ENCODE measurements at regions not wholly inside any gene's neighbourhood (a gene's known extent, or its start where the extent isn't known, plus 50 kb on each side); places are given as distances from the start of the nearest gene placed in this dataset.

DNA sequence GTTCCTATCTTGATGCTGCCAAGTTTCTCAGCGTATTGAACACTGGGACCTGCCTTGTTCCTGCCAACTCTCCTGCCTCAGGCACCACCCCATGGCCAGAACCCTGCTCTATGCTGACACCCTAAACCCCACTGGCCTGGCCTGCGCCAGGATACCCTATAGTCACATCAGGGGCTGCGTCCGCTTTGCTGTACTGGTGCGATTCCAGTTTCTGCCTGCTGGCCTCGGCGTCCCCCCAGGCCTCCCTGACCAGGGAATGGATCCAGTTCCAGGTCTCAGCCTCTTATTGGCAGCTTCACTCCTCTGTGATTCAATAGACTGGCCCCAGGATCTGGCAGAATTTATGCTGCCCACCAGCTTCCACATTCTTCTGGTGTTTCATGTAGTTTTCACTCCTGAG, 55.0 kb downstream of the GPR6 start:
- no peak overlapping the region for H3K4me2 ChIP-seq

More for the DNA sequence above, 55.0 kb downstream of the GPR6 start:
- Histone ChIP-seq H4K20me1 (replicated peaks; ENCODE audit: insufficient read depth) (no peaks in the 10 kb centered on the region), H3K4me1 (ENCODE audit: insufficient read depth) (no peaks in the 10 kb centered on the region), H2AFZ (0 out of 2 replicates have a peak overlapping the region, but pooled peaks have one; percentile 28), H3F3A (replicated peaks; ENCODE audit: low read depth) (no peaks in the 10 kb centered on the region), H3K27ac (ENCODE audit: low read depth) (no peak overlapping the region), H3K27me3 (ENCODE audit: insufficient read depth) (no peaks in the 10 kb centered on the region), H3K9me2 (ENCODE audit: insufficient read depth) (no peaks in the 10 kb centered on the region), H3K79me2 (replicated peaks; ENCODE audit: insufficient read depth) (no peaks in the 10 kb centered on the region), H3K4me3 (no peak overlapping the region), H3K36me3 (ENCODE audit: insufficient read depth) (no peaks in the 10 kb centered on the region)
- no peak for ATAC-seq
- no peak overlapping the region for H3K4me3 Mint-ChIP-seq
- TF ChIP-seq JUNB (IDR thresholded peaks at IDR 0.05; ENCODE audit: unreplicated experiment) (no peak), ZNF114 (CRISPR knock-in tag; IDR thresholded peaks at IDR 0.05) (no peak), EZH2 (IDR thresholded peaks at IDR 0.05; ENCODE audit: low read depth, unreplicated experiment) (no peak), ZNF462 (CRISPR knock-in tag; IDR thresholded peaks at IDR 0.05) (no peak), ZNF331 (CRISPR knock-in tag; IDR thresholded peaks at IDR 0.05; ENCODE audit: low read depth) (no peak), STAT1 (IDR thresholded peaks at IDR 0.05; ENCODE audit: unreplicated experiment) (no peak)
- peaks cover 2% of the 10 kb centered on the region for H3K27me3 Mint-ChIP-seq (ENCODE audit: insufficient read depth, low read depth, poor library complexity)
- DNase-seq (ENCODE audit: low spot score), result no peak
- H3K27ac Mint-ChIP-seq, result no peak overlapping the region
- H3K9me3 Mint-ChIP-seq, result no peaks in the 10 kb centered on the region
- H3K36me3 Mint-ChIP-seq (ENCODE audit: low read depth), result no peaks in the 10 kb centered on the region
- H3K4me1 Mint-ChIP-seq, result peaks cover 2% of the 10 kb centered on the region; the same call in 2 of the 3 replicates

Measured in GM23338 (cell line).